Amniotic stem cell (primary cell): ENCODE measurements at regions not wholly inside any gene's neighbourhood (a gene's known extent, or its start where the extent isn't known, plus 50 kb on each side); places are given as distances from the start of the nearest gene placed in this dataset.

Source experiments
- DNase-seq: peaks from one replicate; lab custom pipeline; 2025; lab: John Stamatoyannopoulos, UW

DNA sequence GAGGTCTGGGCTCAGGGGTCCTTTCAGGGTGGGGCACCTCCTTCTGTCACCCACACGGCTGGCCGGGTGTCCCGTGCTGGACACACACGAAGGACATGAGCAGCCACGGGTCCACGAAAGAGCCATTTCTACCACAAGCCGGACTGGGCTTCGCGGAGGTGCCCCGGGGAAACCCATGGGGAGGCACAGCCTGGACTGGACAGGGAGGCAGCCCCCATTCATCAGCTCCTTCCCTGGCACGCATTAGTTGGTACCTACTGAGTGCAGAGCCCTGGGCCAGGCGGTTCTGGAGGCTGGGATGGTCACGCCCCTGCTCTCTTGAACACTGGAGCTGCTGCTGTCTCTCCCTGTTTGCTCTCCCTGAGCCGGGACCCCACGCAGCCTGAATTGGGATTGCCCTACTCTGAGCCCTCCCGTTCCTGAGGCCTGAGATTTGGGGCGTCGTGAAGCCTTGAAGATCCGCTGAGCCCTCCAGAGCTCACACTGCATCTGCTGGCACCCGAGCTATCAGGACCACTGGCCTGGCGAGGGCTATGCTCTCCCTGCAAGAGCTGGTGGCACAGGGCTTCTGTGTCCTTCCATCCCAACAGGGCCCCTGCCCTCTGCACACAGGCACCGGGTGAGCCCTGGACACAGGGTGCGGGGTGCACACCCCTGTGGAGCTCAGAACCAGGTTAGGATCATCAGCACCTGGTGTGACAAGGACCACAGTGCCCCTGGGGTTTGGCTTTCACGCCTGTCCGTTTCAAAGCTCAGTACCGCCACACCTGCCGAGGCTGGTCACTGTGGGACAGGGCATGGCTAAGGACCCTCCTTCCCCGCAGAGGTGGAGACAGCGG lies 84.6 kb downstream of the MYEOV start:
- DNase-seq, result no peak

DNA sequence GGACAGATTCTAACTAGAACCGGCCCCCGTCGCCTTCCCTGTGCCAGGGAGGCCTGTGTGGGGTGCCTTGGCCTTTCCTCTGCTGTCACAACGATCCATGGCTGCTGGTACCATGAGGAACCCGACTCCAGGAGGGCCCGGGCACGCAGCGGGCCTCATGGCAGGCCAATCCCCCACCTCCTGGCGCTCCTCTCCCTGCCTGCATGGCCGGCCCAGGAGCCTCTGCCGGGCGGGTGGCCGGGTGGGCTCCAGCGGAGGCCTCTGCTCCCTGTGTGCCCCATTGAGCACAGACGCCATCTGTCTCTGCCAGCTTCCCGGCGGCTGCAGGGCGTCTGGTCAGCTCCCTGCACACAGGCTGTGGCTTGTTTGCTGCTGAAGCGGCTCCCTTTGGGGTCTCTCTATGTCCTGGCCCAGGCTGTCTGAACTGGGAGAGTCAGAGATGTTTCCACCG lies 86.5 kb downstream of the MYEOV start:
- DNase-seq, result no peak

DNA sequence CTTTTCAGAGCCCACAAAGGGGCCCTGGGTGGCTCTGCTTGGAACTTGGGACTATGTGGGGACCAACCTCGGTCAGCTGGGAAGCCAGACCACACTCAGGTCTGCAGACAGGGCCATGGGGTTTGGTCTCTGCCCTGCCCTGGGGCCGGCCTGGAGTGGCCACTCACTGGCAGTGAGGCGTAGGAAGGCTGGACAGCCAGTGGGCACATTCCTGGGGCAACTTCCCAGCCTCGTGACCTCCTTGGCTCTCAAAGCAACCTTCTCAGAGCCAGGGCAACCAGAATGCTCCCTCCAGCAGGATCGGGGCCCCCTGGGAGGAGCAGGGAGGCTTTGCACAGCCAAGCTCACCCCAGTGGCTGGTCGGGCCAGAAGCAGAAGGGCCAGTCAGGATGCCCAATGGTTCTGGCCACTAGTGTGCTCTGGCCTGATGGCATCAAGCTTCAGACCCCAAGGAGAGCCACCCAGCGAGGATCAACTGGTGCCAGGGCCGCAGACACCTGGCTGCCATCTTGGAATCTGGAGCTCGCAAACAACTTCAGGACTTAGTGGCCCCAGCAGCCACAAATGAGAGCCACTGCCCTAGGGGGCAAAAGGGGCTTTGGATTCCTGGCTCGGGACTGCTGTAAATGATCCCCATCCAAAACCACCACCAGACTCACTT lies 87.1 kb downstream of the MYEOV start:
- DNase-seq, result no peak

GRCh38 chr11:69381681-69382130 lies 87.8 kb downstream of the MYEOV start:
- DNase-seq, result no peak

DNA sequence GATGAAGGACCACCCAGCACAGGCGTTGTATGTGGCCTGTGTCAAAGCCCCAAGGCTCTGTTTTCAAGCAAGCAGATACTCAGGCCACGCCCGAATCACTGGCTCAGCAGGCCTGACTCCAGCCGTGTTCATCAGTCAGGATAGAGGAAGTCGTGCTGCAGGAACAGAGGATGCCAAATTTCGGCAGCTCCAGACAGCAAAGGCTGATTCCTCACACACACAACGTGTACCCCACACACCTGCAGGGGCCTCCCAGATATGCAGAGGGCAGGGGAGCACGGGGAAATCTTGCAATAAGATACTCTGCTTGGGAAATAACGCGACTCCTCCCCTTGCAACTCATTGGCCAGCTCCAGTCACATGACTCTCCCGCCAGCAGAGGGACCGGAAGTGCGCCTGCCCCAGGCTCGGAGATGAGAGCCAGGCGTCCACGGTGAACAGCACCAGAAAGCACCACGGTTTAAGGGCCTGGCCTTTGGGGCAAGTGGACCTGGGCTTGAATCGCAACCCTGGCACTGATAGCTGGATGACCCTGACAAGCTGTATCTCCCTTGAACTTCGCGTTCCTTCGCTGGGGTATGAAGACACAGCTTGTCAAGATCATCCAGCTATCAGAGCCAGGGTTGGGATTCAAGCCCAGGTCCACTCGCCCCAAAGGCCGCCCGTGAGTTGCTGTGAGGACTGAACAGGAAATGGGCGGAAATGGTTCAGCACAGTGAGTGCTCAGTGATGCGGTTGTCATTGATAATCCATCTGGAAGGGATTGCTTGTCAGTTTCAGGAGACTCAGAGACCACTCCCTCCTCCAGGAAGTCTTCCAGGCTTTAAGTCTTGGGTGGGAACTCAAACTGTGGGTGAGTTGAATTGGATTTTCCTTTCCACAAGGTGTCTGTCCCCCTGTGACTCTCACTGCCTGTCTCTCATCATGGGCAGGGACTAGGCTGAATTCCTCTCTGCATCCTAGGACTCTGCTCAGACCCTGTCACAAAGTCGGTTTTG lies 88.5 kb downstream of the MYEOV start:
- DNase-seq, result no peak

- no peak for DNase-seq
Observed at GRCh38 chr11:69383372-69384250, 89.7 kb downstream of the MYEOV start.

DNA sequence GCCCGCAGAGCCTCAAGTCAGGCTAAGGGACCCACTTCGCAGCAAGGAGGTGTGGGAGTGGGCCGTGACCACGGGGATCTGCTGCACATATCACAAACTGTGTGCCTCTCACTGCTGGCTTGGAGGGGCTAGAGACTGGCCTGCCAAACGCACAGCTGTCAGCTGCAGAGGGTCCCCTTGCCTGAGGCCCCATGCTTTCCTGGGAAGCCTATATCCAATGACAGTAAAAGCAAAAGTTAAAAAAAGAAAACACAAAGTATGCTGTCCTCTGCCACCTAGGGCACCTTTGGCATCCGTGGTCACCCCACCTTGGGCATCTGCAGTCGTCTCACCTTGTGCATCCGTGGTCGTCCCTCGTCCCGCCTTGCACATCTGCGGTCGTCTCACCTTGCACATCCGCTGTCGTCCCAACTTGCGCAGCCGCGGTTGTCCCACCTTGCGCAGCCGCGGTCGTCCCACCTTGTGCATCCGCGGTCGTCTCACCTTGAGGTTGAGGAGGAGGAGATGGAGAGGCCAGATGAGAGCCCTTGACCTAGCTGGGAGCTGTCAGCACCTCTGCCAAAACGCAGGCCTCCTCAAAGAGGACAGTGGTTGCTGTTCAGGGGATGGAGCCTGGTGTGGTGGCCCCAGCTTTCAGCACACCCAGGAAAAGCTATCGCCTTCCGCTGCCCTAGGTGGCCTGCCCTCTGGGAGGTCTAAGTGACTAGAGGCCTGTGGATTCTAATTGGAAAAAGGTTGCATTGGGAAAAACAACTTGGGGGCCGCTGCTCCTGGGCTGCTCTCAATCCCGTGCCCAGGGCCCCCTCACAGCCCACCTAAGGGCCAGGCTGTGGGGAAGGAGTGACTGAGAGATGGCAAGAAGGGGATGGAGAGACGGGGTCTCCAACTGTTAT lies 90.5 kb downstream of the MYEOV start:
- DNase-seq, result no peak

GRCh38 chr11:69385144-69385820 lies 91.3 kb downstream of the MYEOV start:
- no peak for DNase-seq

DNA sequence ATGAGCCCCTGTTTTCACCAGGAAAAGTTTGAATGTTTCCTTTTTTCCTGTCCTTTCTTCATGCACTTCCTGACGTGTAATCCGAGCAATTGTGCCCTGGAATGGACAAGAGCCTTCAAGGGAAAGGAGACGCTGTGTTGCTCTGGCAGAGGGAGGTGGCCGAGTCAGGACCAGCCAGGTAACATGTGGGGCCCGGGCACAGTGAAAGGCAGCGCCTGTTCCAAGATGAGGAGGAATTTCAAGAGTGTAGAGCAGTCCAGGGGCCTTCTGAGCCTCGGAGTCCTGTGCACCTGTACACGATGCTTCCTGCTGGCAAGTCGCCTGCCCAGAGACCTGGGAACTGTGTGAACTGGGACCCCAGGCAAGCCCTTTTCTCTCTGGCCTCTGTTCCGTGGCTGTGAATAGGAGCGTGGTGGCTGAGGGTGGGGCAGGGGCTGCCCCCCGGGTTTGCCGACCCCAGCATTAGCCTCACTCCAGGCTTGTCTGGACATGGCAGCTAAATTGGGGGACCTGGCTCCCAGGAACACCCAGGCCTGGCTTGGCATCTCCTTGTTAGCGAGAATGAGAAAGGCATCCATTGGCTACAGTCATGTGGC lies 92.0 kb downstream of the MYEOV start:
- no peak for DNase-seq

DNA sequence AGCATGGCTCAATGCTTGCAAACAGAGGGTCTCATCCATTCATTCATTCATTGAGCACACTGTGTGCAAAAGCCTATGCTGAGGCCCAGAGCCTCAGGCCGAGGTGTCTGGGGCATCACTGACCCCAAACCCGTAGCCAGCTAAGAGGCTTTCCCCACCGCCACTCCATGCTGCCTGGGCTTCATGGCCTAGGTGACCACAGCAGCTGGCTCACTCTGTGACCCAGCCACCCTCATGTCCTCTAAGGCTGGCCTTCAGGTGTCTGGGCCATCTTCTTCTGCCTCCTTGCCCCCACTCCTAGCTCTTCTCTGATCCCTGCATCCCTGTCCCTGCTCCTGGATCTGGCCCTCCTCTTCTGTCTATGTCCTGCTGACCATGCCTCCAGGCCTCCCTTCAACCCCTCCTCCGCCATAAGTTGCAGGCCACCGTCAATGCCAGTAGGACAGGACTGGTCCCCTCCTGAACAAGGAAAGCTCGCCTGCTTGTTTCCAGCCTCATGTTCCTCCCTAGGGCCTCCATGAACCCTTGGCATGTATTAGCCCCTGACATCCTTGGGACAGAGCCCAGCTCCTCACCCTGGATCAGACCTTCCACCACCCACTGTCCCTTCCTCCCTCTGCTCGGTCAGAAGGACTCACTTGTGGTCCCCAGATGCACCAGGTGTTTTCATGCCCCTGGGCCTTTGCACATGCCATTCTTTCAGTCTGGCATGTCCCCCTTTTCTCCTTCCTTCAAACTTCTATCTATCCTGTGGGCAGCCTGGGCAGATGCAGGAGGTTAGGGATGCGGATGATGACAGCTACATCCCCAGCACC lies 92.8 kb downstream of the MYEOV start:
- no peak for DNase-seq

- no peak for DNase-seq
Observed at GRCh38 chr11:69387409-69387885, 93.5 kb downstream of the MYEOV start.

DNA sequence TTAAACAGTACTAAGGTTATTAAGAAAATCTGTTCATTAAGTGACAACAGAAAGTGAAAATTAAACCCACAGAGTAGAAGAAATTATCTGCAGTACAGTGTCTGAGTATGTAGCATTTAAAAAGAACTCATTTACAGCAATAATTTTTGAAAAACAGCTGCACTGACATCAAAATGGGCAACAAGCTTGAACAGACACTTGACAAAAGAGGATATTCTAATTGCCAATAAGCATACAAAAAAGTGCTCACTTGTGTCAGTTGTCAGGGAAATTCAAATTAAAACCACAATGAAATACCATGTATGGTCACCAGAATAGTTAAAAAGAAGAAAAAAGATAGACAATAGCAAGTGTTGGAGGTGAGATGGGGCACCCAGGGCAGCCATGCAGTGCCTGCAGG lies 93.3 kb upstream of the LINC01488 start:
- DNase-seq, result no peak

- no peak for DNase-seq
Observed at GRCh38 chr11:69388661-69389060, 92.8 kb upstream of the LINC01488 start.

- DNase-seq, result no peak
Observed at GRCh38 chr11:69390561-69390960, 90.9 kb upstream of the LINC01488 start.

DNA sequence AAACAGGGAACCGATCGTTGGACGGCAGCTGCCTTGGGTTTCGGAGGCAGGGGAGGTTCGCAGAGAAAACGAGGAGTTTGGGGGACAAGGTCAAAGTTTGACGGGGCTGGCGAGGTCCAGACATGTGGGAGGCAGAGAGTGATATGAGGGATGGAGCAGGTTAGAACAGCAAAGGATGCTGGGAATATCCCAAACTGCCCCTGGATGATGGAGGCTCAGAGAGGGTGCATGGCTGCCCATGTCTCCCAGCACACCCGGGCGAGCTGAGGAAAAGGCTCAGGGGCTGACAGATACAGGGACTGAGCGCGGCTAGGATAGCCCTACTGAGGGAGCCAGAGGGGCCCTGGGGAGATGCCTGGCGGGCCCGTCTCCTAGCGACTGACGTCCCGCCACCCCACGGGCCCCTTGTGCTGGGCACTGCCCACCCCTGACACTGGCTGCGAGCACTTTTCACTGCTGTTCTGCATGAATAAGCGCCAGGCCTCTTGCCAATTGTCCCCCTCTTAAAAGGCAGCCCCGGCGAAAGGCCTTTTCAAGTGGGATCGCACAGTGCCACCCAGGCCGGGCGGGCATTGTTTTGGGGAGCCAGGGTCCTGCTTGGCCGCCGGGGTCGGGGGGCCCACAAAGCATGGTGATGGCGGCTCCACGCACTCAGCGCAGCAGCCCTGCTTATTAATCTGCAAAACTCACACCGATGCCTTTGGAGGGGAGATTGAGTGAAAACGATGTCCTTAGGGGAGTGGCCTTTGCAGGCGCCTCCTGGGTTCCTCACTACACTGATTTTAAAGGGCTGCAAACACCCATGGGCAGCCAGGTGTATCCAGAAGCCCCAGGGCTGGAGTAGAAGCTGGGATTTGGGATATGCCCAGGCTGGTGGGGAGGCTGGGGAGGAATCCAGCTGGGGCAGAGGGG lies 90.0 kb upstream of the LINC01488 start:
- DNase-seq, result no peak

DNA sequence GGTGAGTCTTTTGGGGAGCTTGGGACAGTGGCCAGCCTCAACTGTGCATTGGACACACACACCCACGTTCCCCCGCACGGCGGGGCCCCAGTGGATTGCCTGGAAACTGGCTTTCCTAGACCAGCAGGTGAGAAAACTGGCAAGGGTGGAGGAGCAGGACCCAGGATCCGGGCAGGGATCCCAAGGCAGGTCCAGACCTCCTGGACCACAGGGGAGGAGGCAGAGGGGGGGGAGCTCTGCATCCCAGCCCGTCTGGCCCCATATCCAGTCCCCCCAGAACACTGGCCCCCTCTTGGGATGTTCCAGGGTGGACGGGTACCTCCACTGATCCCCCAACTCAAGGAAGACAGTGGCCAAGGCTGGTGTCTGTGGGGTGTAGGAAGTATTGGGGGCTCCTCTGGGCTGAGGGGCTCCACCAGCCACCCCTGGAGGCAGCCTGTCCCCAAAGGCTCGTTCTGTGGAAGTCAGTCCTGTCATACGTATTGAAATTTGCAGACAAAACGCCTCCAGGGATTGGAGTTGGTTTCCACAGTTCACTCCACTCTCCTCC lies 89.3 kb upstream of the LINC01488 start:
- DNase-seq, result no peak
